IMR-90 (cell line): ENCODE measurements at regions not wholly inside any gene's neighbourhood (a gene's known extent, or its start where the extent isn't known, plus 50 kb on each side); places are given as distances from the start of the nearest gene placed in this dataset.
A peak's percentile ranks its signal among the peaks of the same experiment; 100 is the strongest.

Source experiments
- BHLHE40 ChIP-seq: fragments of 150-350 bp; IDR thresholded peaks from 2 replicates; pipeline ENCODE4 v1.6.1; 2016; ENCODE audit warnings: mild to moderate bottlenecking, low read depth, low read length
- CHD1 ChIP-seq: IDR thresholded peaks from 2 replicates; pipeline ENCODE4 v1.6.1; 2012; ENCODE audit warnings: low read depth, low read length, improper control_type of control experiment
- MAFK ChIP-seq: IDR thresholded peaks from 2 replicates; pipeline ENCODE4 v1.6.1; 2012; ENCODE audit warnings: low read depth, low read length, improper control_type of control experiment
- MAZ ChIP-seq: IDR thresholded peaks from 2 replicates; pipeline ENCODE4 v1.6.1; 2012; ENCODE audit warnings: low read depth, mild to moderate bottlenecking, low read length, improper control_type of control experiment, moderate library complexity, borderline replicate concordance
- MXI1 ChIP-seq: IDR thresholded peaks from 2 replicates; pipeline ENCODE4 v1.6.1; 2012; ENCODE audit warnings: low read depth, mild to moderate bottlenecking, low read length, moderate library complexity, borderline replicate concordance
- POLR2A ChIP-seq: IDR thresholded peaks from 2 replicates; pipeline ENCODE4 v1.6.1; 2012; ENCODE audit warnings: mild to moderate bottlenecking, low read depth, low read length
- RAD21 ChIP-seq: IDR thresholded peaks from 2 replicates; pipeline ENCODE4 v1.6.1; 2012; ENCODE audit warnings: low read length, improper control_type of control experiment
- SMC3 ChIP-seq: fragments of 150-350 bp; IDR thresholded peaks from 2 replicates; pipeline ENCODE4 v1.6.1; 2016; ENCODE audit warnings: low read depth, mild to moderate bottlenecking, antibody characterized with exemption, low read length, moderate library complexity
- USF2 ChIP-seq: fragments of 150-350 bp; IDR thresholded peaks from 2 replicates; pipeline ENCODE4 v1.6.1; 2017; ENCODE audit warnings: mild to moderate bottlenecking, antibody characterized with exemption, low read length, low read depth
- TF ChIP-seq, protein P1 (sequence below): conservative IDR thresholded peaks from 2 replicates; pipeline ENCODE4 v1.5.1; 2012; ENCODE audit warnings: mild to moderate bottlenecking, low read depth, low read length, improper control_type of control experiment
- TF ChIP-seq, protein P2 (sequence below): fragments of 150-350 bp; IDR thresholded peaks from 2 replicates; pipeline ENCODE4 v1.6.1; 2016; ENCODE audit warnings: low read depth, mild to moderate bottlenecking, low read length, moderate library complexity, borderline replicate concordance

DNA sequence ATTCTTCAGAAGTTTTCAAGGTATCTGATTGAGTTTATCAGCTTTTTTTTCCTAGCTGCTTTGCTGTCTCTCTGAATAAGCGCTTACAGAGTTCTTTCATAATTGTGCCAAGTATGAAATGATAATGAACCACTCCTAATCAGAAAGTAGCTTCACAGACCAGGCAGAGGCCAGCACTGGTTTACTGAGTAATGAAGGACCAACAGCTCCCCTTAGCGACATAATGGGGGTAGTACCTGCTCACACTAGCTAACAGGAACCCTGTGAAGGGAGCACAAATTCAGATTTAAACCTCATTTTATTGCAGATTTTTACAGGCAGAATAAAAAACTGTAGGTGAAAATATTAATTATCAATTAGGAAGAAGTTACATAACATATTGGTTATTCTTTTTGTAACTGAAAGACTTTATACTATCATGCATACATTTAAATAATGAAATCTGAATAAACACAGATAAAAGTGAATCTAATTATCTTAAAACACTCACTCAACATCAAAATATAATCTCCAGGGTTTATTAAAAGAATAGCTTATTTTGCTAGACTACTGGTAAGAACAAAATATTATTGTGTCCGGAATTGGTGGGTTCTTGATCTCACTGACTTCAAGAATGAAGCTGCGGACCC, 53.7 kb upstream of the LRRC30 start:
- TF ChIP-seq BHLHE40 = no peak
- TF ChIP-seq, protein P1, sequence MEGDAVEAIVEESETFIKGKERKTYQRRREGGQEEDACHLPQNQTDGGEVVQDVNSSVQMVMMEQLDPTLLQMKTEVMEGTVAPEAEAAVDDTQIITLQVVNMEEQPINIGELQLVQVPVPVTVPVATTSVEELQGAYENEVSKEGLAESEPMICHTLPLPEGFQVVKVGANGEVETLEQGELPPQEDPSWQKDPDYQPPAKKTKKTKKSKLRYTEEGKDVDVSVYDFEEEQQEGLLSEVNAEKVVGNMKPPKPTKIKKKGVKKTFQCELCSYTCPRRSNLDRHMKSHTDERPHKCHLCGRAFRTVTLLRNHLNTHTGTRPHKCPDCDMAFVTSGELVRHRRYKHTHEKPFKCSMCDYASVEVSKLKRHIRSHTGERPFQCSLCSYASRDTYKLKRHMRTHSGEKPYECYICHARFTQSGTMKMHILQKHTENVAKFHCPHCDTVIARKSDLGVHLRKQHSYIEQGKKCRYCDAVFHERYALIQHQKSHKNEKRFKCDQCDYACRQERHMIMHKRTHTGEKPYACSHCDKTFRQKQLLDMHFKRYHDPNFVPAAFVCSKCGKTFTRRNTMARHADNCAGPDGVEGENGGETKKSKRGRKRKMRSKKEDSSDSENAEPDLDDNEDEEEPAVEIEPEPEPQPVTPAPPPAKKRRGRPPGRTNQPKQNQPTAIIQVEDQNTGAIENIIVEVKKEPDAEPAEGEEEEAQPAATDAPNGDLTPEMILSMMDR = peak; percentile 80
- TF ChIP-seq POLR2A = no peak
- no peak for TF ChIP-seq MAFK
- TF ChIP-seq MAZ = no peak
- peak; percentile 91 for TF ChIP-seq RAD21
- TF ChIP-seq CHD1 = no peak
- no peak for TF ChIP-seq USF2
- peak; percentile 87 for TF ChIP-seq SMC3
- no peak for TF ChIP-seq MXI1
- TF ChIP-seq, protein P2, sequence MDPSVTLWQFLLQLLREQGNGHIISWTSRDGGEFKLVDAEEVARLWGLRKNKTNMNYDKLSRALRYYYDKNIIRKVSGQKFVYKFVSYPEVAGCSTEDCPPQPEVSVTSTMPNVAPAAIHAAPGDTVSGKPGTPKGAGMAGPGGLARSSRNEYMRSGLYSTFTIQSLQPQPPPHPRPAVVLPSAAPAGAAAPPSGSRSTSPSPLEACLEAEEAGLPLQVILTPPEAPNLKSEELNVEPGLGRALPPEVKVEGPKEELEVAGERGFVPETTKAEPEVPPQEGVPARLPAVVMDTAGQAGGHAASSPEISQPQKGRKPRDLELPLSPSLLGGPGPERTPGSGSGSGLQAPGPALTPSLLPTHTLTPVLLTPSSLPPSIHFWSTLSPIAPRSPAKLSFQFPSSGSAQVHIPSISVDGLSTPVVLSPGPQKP = no peak
